Omental fat pad (tissue), 3 donors: ENCODE measurements at regions not wholly inside any gene's neighbourhood (a gene's known extent, or its start where the extent isn't known, plus 50 kb on each side); places are given as distances from the start of the nearest gene placed in this dataset.

Experiments
- ATAC-seq: fragments of 150-250 bp; one replicate; pipeline ENCODE4 v1.9.1; 2016; ENCODE audit warnings: mild to moderate bottlenecking, moderate library complexity; ENCODE audit not compliant: low FRiP score
- DNase-seq: peaks from one replicate; pipeline ENCODE4 v3.0.0-alpha.2; 2019; ENCODE audit warnings: low spot score
- TF ChIP-seq, protein P1 (sequence below), 3 donors: fragments of 450-650 bp; IDR thresholded peaks; one replicate each; pipeline ENCODE4 v1.5.1; 2016 to 2017; ENCODE audit warnings: antibody characterized with exemption in 3 of 3, mild to moderate bottlenecking in 3 of 3, moderate library complexity in 2 of 3

- TF ChIP-seq, protein P1, sequence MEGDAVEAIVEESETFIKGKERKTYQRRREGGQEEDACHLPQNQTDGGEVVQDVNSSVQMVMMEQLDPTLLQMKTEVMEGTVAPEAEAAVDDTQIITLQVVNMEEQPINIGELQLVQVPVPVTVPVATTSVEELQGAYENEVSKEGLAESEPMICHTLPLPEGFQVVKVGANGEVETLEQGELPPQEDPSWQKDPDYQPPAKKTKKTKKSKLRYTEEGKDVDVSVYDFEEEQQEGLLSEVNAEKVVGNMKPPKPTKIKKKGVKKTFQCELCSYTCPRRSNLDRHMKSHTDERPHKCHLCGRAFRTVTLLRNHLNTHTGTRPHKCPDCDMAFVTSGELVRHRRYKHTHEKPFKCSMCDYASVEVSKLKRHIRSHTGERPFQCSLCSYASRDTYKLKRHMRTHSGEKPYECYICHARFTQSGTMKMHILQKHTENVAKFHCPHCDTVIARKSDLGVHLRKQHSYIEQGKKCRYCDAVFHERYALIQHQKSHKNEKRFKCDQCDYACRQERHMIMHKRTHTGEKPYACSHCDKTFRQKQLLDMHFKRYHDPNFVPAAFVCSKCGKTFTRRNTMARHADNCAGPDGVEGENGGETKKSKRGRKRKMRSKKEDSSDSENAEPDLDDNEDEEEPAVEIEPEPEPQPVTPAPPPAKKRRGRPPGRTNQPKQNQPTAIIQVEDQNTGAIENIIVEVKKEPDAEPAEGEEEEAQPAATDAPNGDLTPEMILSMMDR (IDR thresholded peaks at IDR 0.05) = no peak
- DNase-seq (no peak), ATAC-seq (no peak)
Measured at GRCh38 chr5:40221255-40221654, 458.5 kb upstream of the PTGER4 start.

- no peak for ATAC-seq
- no peak for DNase-seq
- TF ChIP-seq, protein P1 (IDR thresholded peaks at IDR 0.05) = no peak
Measured at GRCh38 chr5:40220260-40220659, 459.5 kb upstream of the PTGER4 start.

GRCh38 chr5:40217553-40217952 is 462.2 kb upstream of the PTGER4 start:
- TF ChIP-seq, protein P1 (IDR thresholded peaks at IDR 0.05) = no peak
- DNase-seq (no peak), ATAC-seq (no peak)

- ATAC-seq (no peak), DNase-seq (no peak)
- TF ChIP-seq, protein P1 (IDR thresholded peaks at IDR 0.05) = no peak
Measured at GRCh38 chr5:40210694-40211093, 469.0 kb upstream of the PTGER4 start.

DNA sequence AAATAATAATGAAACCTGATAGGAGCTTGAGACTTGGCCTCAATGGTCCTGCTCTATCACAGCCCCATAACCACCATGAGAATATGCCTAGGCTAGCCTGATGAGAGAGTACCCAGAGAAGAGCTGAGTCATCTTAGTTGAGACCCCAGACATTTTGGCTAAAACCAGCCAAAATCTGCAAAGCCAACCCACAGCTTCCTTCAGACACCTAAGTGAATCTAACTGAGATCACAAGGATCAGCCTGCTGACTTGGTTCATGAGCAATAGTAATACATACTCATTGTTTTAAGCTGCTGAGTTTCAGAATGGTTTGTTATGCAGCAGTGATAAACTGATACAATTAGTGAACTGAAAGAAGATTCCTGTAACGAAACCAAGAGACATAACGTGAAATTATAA is 473.7 kb upstream of the PTGER4 start:
- ATAC-seq = no peak
- TF ChIP-seq, protein P1 (IDR thresholded peaks at IDR 0.05) = no peak

DNA sequence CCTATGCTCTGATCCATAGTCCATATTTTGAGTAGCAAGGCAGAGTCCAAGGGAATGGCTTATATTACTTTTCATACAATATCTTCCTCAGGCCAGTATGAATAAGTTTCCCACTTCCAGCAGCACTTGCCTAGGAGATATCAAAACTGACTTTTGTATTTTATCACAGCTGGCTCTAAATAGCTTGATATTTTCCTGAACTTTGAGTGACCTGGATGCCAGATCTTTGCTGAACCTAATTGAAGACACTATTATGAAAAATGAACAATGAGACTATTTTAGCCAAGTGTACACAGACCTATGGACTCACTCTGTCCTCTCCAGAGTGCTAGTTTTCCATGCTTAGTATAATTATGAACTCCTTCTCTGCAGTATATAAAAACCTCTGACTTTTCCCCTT is 475.6 kb upstream of the PTGER4 start:
- ATAC-seq (no peak), DNase-seq (no peak)
- TF ChIP-seq, protein P1 (IDR thresholded peaks at IDR 0.05) = no peak

More for the DNA sequence above, 473.7 kb upstream of the PTGER4 start:
- no peak for DNase-seq

- TF ChIP-seq, protein P1 (IDR thresholded peaks at IDR 0.05) = no peak
- ATAC-seq (no peak), DNase-seq (no peak)
Measured at GRCh38 chr5:40202814-40203440, 476.8 kb upstream of the PTGER4 start.
